ENCODE measurements at regions not wholly inside any gene's neighbourhood (a gene's known extent, or its start where the extent isn't known, plus 50 kb on each side); places are given as distances from the start of the nearest gene placed in this dataset.

- TF ChIP-seq, protein P1, sequence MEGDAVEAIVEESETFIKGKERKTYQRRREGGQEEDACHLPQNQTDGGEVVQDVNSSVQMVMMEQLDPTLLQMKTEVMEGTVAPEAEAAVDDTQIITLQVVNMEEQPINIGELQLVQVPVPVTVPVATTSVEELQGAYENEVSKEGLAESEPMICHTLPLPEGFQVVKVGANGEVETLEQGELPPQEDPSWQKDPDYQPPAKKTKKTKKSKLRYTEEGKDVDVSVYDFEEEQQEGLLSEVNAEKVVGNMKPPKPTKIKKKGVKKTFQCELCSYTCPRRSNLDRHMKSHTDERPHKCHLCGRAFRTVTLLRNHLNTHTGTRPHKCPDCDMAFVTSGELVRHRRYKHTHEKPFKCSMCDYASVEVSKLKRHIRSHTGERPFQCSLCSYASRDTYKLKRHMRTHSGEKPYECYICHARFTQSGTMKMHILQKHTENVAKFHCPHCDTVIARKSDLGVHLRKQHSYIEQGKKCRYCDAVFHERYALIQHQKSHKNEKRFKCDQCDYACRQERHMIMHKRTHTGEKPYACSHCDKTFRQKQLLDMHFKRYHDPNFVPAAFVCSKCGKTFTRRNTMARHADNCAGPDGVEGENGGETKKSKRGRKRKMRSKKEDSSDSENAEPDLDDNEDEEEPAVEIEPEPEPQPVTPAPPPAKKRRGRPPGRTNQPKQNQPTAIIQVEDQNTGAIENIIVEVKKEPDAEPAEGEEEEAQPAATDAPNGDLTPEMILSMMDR (conservative IDR thresholded peaks at IDR 0.05 in 1 of 2, IDR thresholded peaks at IDR 0.05 in 1 of 2; ENCODE audit: low read depth in 1 of 2, low read length in 2 of 2): no peak
- TF ChIP-seq EZH2 (IDR thresholded peaks at IDR 0.05; ENCODE audit: low read length, missing control alignments): no peak
These were observed 789.2 kb upstream of the FBXO33 start for GRCh38 chr14:40221428-40221827.

All from fibroblast of lung (primary cell).